Breast epithelium (tissue), 4 donors: ENCODE measurements at regions not wholly inside any gene's neighbourhood (a gene's known extent, or its start where the extent isn't known, plus 50 kb on each side); places are given as distances from the start of the nearest gene placed in this dataset.

Source experiments
- DNase-seq, 2 donors: peaks; one replicate each; pipeline ENCODE4 v3.0.0-alpha.2; 2019; ENCODE audit warnings: low spot score in 2 of 2
- H3K27ac ChIP-seq, 2 donors: fragments of 200-600 bp; sonication (generic) in 1 of 2; one replicate each; pipeline ENCODE4 v1.5.1; 2016 to 2019; ENCODE audit warnings: mild to moderate bottlenecking in 1 of 2
- H3K27me3 ChIP-seq, 2 donors: fragments of 200-600 bp; sonication (generic) in 1 of 2; one replicate each; pipeline versions ENCODE4 v1.5.1 to v1.6.0; 2017 to 2019; ENCODE audit warnings: control low read depth in 1 of 2, mild to moderate bottlenecking in 1 of 2
- H3K36me3 ChIP-seq: fragments of 200-600 bp; one replicate; pipeline ENCODE4 v1.5.1; 2019
- H3K4me1 ChIP-seq, 2 donors: fragments of 200-600 bp; sonication (generic); one replicate each; pipeline ENCODE4 v1.5.1; 2016 to 2019; ENCODE audit warnings: control low read depth in 1 of 2
- H3K4me3 ChIP-seq, 3 donors: fragments of 200-600 bp; sonication (generic); 1 replicate in 2 of 3; 2 replicates in 1 of 3; pipeline ENCODE4 v1.5.1; 2016 to 2019; ENCODE audit warnings: mild to moderate bottlenecking in 3 of 3, moderate library complexity in 2 of 3
- H3K9me3 ChIP-seq, 2 donors: fragments of 200-600 bp; sonication (generic) in 1 of 2; one replicate each; pipeline ENCODE4 v1.5.1; 2016 to 2019; ENCODE audit warnings: control low read depth in 1 of 2
- POLR2A ChIP-seq: fragments of 450-650 bp; IDR thresholded peaks from one replicate; pipeline ENCODE4 v1.6.1; 2016; ENCODE audit warnings: antibody characterized with exemption, mild to moderate bottlenecking, moderate library complexity
- POLR2AphosphoS5 ChIP-seq, 3 donors: sonication (generic); formaldehyde crosslinking; IDR thresholded peaks; one replicate each; pipeline ENCODE4 v1.6.1; 2017; ENCODE audit warnings: antibody characterized with exemption in 3 of 3
- intact Hi-C: fragments of 100-400 bp; cut with DNase I; formaldehyde crosslinking; loops from one replicate; pipeline ENCODE4 v1.15.1; 2023; ENCODE audit warnings: low total_unique reads
- TF ChIP-seq, protein P1 (sequence below), 3 donors: fragments of 450-650 bp; IDR thresholded peaks; one replicate each; pipeline ENCODE4 v1.5.1; 2016 to 2017; ENCODE audit warnings: antibody characterized with exemption in 3 of 3, mild to moderate bottlenecking in 3 of 3, moderate library complexity in 3 of 3

DNA sequence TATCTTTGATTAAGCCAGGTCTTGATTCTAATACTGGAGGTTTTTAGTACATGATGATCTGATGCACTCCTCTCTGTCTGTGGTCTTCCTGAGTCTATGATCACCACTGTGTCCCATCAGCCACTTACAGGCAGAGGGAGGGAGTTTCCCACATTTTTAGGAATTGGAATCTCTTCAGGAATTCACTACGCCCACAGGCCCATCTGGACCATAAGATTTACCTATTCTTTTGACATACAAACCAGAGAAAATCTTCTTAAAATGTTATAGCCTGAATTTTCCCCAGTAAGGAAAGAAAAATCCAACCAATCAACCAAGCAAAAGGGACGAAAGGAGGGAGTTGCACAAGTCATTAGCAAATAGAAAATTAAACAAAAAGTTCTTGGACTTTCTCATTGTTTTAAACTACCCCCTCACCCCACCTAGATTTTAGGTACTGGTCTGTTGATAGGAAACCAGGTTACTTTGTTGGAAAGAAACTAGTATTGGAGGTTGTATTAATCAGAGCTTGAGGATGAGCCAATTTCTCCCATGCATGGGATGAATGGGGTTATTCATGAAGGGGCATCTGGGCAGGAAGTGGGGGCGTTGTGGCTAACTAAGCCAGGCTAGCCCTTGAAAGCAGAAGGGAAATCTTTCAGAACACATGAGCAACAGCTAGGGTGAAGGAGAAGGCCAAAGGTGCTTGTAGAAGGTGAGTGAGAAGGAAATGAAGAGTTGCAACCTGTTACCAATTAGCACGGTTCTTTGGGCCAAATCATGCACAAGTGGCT is 328.2 kb upstream of the MEX3C start:
- no peak for DNase-seq
- intact Hi-C loops: no loop called here

DNA sequence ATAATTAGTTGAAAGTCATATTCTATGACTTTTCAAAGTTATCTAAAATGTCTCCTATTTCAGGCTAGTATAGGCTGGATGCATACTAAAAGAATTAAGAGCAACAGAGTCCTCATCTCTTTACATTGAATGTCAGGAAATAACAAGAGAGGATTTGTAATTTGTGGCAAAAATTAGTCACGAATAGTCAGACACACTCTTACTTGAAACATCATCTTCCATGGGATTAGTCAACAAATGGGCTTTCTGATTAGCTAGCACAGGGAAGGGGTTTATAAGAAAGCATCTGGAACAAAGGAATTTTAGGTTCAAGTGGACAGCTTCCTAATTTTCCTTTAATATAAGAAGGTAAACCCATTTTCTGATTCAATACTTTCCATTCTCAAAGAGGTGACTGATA is 330.3 kb upstream of the MEX3C start:
- intact Hi-C loops: no loop called here

More for the DNA sequence above, 328.2 kb upstream of the MEX3C start:
- Histone ChIP-seq H3K27me3 (no peaks in the 10 kb centered on the region), H3K4me3 (no peak overlapping the region), H3K36me3 (no peaks in the 10 kb centered on the region), H3K27ac (peak overlapping the region in 1 of 2 donors; percentile 2), H3K9me3 (no peaks in the 10 kb centered on the region), H3K4me1 (no peaks in the 10 kb centered on the region)
- TF ChIP-seq, protein P1, sequence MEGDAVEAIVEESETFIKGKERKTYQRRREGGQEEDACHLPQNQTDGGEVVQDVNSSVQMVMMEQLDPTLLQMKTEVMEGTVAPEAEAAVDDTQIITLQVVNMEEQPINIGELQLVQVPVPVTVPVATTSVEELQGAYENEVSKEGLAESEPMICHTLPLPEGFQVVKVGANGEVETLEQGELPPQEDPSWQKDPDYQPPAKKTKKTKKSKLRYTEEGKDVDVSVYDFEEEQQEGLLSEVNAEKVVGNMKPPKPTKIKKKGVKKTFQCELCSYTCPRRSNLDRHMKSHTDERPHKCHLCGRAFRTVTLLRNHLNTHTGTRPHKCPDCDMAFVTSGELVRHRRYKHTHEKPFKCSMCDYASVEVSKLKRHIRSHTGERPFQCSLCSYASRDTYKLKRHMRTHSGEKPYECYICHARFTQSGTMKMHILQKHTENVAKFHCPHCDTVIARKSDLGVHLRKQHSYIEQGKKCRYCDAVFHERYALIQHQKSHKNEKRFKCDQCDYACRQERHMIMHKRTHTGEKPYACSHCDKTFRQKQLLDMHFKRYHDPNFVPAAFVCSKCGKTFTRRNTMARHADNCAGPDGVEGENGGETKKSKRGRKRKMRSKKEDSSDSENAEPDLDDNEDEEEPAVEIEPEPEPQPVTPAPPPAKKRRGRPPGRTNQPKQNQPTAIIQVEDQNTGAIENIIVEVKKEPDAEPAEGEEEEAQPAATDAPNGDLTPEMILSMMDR (IDR thresholded peaks at IDR 0.05): no peak
- TF ChIP-seq POLR2AphosphoS5 (IDR thresholded peaks at IDR 0.05) (no peak), POLR2A (no peak)

DNA sequence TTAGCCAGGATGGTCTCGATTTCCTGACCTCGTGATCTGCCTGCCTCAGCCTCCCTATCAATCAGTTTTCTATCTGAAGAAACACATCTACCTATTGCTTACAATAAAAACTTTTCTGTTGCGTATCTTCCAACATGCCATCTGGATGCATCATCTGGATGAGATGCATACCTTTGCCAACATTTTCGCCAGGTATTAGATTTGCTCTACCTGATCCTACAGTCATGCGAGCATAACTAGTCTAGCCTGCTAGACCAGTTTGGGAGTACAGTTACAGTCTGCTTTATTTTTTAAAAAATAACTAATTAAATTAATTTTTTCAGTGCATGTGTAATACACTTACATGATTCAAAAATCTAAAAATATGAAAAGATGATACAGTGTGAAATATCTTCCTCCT is 334.0 kb upstream of the MEX3C start:
- Histone ChIP-seq H3K36me3 (no peaks in the 10 kb centered on the region), H3K4me1 (no peaks in the 10 kb centered on the region), H3K27ac (no peak overlapping the region), H3K9me3 (no peaks in the 10 kb centered on the region), H3K4me3 (no peak overlapping the region), H3K27me3 (no peaks in the 10 kb centered on the region)
- TF ChIP-seq POLR2AphosphoS5 (IDR thresholded peaks at IDR 0.05) (no peak), POLR2A (no peak)
- TF ChIP-seq, protein P1 (IDR thresholded peaks at IDR 0.05): no peak
- intact Hi-C loops: no loop called here
- DNase-seq: no peak

More for the DNA sequence above, 330.3 kb upstream of the MEX3C start:
- TF ChIP-seq POLR2A (no peak), POLR2AphosphoS5 (IDR thresholded peaks at IDR 0.05) (no peak)
- TF ChIP-seq, protein P1 (IDR thresholded peaks at IDR 0.05): no peak
- no peaks in the 10 kb centered on the region for H3K4me1 ChIP-seq
- H3K4me3 ChIP-seq: no peak overlapping the region
- H3K36me3 ChIP-seq: no peaks in the 10 kb centered on the region
- no peaks in the 10 kb centered on the region for H3K9me3 ChIP-seq
- no peaks in the 10 kb centered on the region for H3K27me3 ChIP-seq
- H3K27ac ChIP-seq: no peak overlapping the region
- DNase-seq: no peak

DNA sequence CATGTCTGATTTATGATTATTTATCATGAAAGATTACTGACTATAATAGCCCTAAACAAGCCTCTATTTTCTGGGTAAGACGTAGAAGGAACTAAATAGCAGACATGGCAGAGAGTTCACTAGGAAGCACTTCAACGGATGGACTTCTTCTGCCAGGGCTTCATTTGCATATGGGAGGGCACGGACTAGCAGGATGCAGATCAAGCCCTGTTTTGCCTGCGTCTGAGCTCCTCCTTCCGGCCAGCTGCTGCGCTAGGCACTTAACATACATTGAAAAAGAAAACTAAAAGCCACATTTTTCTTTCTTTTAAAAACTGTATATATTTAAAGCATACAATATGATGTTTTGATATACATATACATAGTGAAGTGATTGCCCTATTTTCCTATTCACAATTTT is 340.0 kb upstream of the MEX3C start:
- Histone ChIP-seq H3K27ac (no peak overlapping the region), H3K4me1 (no peaks in the 10 kb centered on the region), H3K4me3 (no peak overlapping the region), H3K9me3 (no peaks in the 10 kb centered on the region), H3K27me3 (no peaks in the 10 kb centered on the region), H3K36me3 (no peaks in the 10 kb centered on the region)
- intact Hi-C loops: no loop called here
- DNase-seq: peak in 1 of 2 donors; percentile 50
- TF ChIP-seq POLR2AphosphoS5 (IDR thresholded peaks at IDR 0.05) (no peak), POLR2A (no peak)
- TF ChIP-seq, protein P1 (IDR thresholded peaks at IDR 0.05): peak in 1 of 3 donors; percentile 32

DNA sequence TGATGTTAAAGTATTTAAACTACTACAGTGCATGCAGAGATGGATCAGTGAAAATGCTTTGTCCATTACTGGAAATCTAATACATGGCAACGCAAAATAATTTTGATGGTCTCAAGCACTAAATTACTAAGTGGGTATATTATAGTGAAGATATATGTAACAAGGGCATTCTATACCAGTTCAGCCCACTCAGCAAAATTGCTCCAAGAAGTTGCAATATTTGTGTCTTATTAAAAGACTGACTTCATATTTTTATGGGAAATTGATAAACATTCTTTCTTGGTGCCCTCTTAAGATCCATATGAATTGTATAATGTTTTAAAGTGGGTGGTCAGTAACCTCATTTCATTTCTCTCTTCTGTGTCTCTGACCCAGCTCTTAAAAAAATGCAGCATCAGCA is 343.1 kb upstream of the MEX3C start:
- intact Hi-C loops: no loop called here

More for the DNA sequence above, 343.1 kb upstream of the MEX3C start:
- Histone ChIP-seq H3K27ac (no peak overlapping the region), H3K9me3 (no peaks in the 10 kb centered on the region), H3K27me3 (no peaks in the 10 kb centered on the region), H3K4me3 (no peak overlapping the region), H3K36me3 (no peaks in the 10 kb centered on the region), H3K4me1 (no peaks in the 10 kb centered on the region)
- TF ChIP-seq POLR2A (no peak), POLR2AphosphoS5 (IDR thresholded peaks at IDR 0.05) (no peak)
- TF ChIP-seq, protein P1 (IDR thresholded peaks at IDR 0.05): no peak
- no peak for DNase-seq
